Keratinocyte (primary cell): ENCODE measurements at regions not wholly inside any gene's neighbourhood (a gene's known extent, or its start where the extent isn't known, plus 50 kb on each side); places are given as distances from the start of the nearest gene placed in this dataset.

Source experiments
- DNase-seq: peaks from one replicate; pipeline ENCODE4 v3.0.0-alpha.2; 2011; ENCODE audit warnings: low read depth, missing footprints, low spot score
- FAIRE-seq: peaks from 2 replicates; lab custom pipeline; 2011; peaks lifted over from hg19 to GRCh38; lab: Jason Lieb, UNC
- H2AFZ ChIP-seq: 2 replicates; pipeline ENCODE4 v1.6.0; 2012; ENCODE audit warnings: low read length, control low read depth, inconsistent platforms; ENCODE audit not compliant: control insufficient read depth
- H3K27ac ChIP-seq: 2 replicates; pipeline ENCODE4 v1.5.1; 2011; ENCODE audit warnings: low read length; ENCODE audit not compliant: control insufficient read depth, insufficient read depth
- H3K27me3 ChIP-seq: 3 replicates; pipeline ENCODE4 v1.6.0; 2011; ENCODE audit warnings: low read length; ENCODE audit not compliant: control insufficient read depth, insufficient read depth; ENCODE audit errors: extremely low read depth
- H3K36me3 ChIP-seq, 2 experiments: 2 replicates in 1 of 2; 3 replicates in 1 of 2; pipeline ENCODE4 v1.5.1; 2011; ENCODE audit warnings: low read length in 2 of 2, mild to moderate bottlenecking in 1 of 2; ENCODE audit not compliant: control insufficient read depth in 2 of 2, insufficient read depth in 2 of 2; ENCODE audit errors: extremely low read depth in 1 of 2
- H3K4me1 ChIP-seq: 3 replicates; pipeline ENCODE4 v1.5.1; 2011; ENCODE audit warnings: low read length; ENCODE audit not compliant: control insufficient read depth, insufficient read depth; ENCODE audit errors: extremely low read depth
- H3K4me2 ChIP-seq: 3 replicates; pipeline ENCODE4 v1.6.0; 2011; ENCODE audit warnings: low read depth, low read length; ENCODE audit not compliant: control insufficient read depth, insufficient read depth; ENCODE audit errors: extremely low read depth
- H3K4me3 ChIP-seq, 3 experiments: fragments of 200-600 bp in 1 of 3; sonication (generic) in 1 of 3; 2 replicates in 2 of 3; 3 replicates in 1 of 3; pipeline ENCODE4 v1.5.1; 2011 to 2016; ENCODE audit warnings: low read length in 3 of 3, mild to moderate bottlenecking in 3 of 3, control low read depth in 2 of 3, inconsistent platforms in 1 of 3, low read depth in 1 of 3, mixed read lengths in 1 of 3, mixed run types in 1 of 3, moderate library complexity in 1 of 3; ENCODE audit not compliant: control insufficient read depth in 2 of 3, insufficient read depth in 2 of 3; ENCODE audit errors: extremely low read depth in 1 of 3
- H3K79me2 ChIP-seq: 2 replicates; pipeline ENCODE4 v1.6.0; 2012; ENCODE audit warnings: low read length; ENCODE audit not compliant: control insufficient read depth, insufficient read depth
- H3K9ac ChIP-seq: 3 replicates; pipeline ENCODE4 v1.6.0; 2011; ENCODE audit warnings: low read length; ENCODE audit not compliant: control insufficient read depth, insufficient read depth; ENCODE audit errors: extremely low read depth
- H3K9me1 ChIP-seq: 3 replicates; pipeline ENCODE4 v1.6.0; 2011; ENCODE audit warnings: low read length; ENCODE audit not compliant: control insufficient read depth, insufficient read depth; ENCODE audit errors: extremely low read depth
- H3K9me3 ChIP-seq: 2 replicates; pipeline ENCODE4 v1.5.1; 2012; ENCODE audit warnings: low read depth, low read length; ENCODE audit not compliant: control insufficient read depth
- H4K20me1 ChIP-seq: 3 replicates; pipeline ENCODE4 v1.6.0; 2011; ENCODE audit warnings: low read length; ENCODE audit not compliant: control insufficient read depth, insufficient read depth; ENCODE audit errors: extremely low read depth
- EZH2 ChIP-seq: IDR thresholded peaks from one replicate; pipeline ENCODE4 v1.6.1; 2012; ENCODE audit warnings: inconsistent platforms, mild to moderate bottlenecking, low read length, moderate library complexity
- dilution Hi-C: fragments of 300-500 bp; cut with MboI; formaldehyde crosslinking; loops from one replicate; pipeline ENCODE4 v1.7.0; 2020; ENCODE audit warnings: low sequenced_read_pairs; ENCODE audit not compliant: extremely low pct_ligation_motif_present
- TF ChIP-seq, protein P1 (sequence below), 3 experiments: IDR thresholded peaks in 1 of 3; conservative IDR thresholded peaks in 1 of 3; optimal IDR thresholded peaks in 1 of 3; 2 replicates in 2 of 3; 3 replicates in 1 of 3; pipeline versions ENCODE3 to v1.5.1; 2011; ENCODE audit warnings: low read length in 3 of 3, mild to moderate bottlenecking in 3 of 3, moderate library complexity in 2 of 3, control low read depth in 1 of 3, inconsistent platforms in 1 of 3; ENCODE audit not compliant: insufficient read depth in 2 of 3; ENCODE audit errors: extremely low read depth in 1 of 3

DNA sequence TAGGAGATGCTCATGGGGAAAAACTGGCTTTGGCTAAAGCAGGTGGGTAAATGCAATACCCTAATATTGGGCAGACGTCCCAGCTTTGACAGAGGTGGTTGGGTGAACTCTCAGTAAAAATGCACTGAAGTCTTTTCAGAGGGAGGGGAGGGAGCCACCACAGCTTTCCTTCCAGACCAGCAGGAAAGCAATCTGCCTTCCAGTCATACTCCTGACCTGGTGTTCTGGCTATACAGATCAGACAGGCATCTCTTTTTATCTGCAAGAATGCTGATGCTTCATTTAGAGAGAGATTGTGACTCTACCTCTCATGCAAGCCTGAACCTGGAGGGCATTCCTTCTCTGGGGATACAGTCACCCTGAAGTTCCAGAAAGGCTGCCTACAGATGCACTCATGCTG is 52.6 kb upstream of the ICA1 start:
- H3K4me2 ChIP-seq, result no peak overlapping the region
- no peaks in the 10 kb centered on the region for H4K20me1 ChIP-seq
- DNase-seq, result no peak
- no peak overlapping the region for H3K27ac ChIP-seq
- FAIRE-seq, result no peak
- H3K9me3 ChIP-seq, result no peaks in the 10 kb centered on the region
- H3K4me3 ChIP-seq, result no peak overlapping the region
- no peaks in the 10 kb centered on the region for H3K79me2 ChIP-seq
- dilution Hi-C loops, result no loop called here
- no peaks in the 10 kb centered on the region for H3K4me1 ChIP-seq
- H3K27me3 ChIP-seq, result no peaks in the 10 kb centered on the region
- H3K36me3 ChIP-seq, result no peaks in the 10 kb centered on the region
- TF ChIP-seq, protein P1, sequence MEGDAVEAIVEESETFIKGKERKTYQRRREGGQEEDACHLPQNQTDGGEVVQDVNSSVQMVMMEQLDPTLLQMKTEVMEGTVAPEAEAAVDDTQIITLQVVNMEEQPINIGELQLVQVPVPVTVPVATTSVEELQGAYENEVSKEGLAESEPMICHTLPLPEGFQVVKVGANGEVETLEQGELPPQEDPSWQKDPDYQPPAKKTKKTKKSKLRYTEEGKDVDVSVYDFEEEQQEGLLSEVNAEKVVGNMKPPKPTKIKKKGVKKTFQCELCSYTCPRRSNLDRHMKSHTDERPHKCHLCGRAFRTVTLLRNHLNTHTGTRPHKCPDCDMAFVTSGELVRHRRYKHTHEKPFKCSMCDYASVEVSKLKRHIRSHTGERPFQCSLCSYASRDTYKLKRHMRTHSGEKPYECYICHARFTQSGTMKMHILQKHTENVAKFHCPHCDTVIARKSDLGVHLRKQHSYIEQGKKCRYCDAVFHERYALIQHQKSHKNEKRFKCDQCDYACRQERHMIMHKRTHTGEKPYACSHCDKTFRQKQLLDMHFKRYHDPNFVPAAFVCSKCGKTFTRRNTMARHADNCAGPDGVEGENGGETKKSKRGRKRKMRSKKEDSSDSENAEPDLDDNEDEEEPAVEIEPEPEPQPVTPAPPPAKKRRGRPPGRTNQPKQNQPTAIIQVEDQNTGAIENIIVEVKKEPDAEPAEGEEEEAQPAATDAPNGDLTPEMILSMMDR (optimal IDR thresholded peaks at IDR 0.05 in 1 of 3, IDR thresholded peaks at IDR 0.05 in 1 of 3, conservative IDR thresholded peaks at IDR 0.05 in 1 of 3; ENCODE audit: extremely low read depth in 1 of 3, insufficient read depth in 2 of 3, low read length in 3 of 3), result no peak
- no peak for TF ChIP-seq EZH2
- H3K9ac ChIP-seq, result no peak overlapping the region
- H2AFZ ChIP-seq, result no peak overlapping the region
- H3K9me1 ChIP-seq, result no peaks in the 10 kb centered on the region

DNA sequence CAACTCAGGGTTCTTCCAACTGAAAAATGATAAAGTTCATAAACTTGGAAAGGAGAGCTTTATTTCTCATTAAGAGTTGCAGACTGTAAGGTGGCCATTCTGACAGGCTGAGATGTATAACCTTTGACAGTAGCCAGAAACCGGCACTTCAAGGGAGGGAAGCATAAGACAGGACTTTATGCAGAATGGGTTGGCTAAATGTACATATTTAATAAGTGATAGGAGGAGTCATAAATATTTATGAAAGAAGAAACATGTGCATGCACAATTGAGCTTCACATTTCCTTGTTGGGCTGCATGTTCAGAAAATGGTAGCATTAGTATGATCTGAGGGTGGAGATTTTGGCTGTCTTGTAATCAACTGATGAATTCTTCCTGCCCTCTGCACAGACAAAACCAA is 57.1 kb upstream of the ICA1 start:
- Histone ChIP-seq H3K9me1 (no peaks in the 10 kb centered on the region), H3K4me2 (no peak overlapping the region), H3K79me2 (no peaks in the 10 kb centered on the region), H3K36me3 (no peaks in the 10 kb centered on the region), H4K20me1 (no peaks in the 10 kb centered on the region), H3K9me3 (no peaks in the 10 kb centered on the region), H3K27me3 (no peaks in the 10 kb centered on the region), H3K9ac (no peak overlapping the region), H3K4me3 (no peak overlapping the region), H3K4me1 (no peaks in the 10 kb centered on the region), H2AFZ (no peak overlapping the region), H3K27ac (no peak overlapping the region)
- TF ChIP-seq EZH2, result no peak
- TF ChIP-seq, protein P1 (optimal IDR thresholded peaks at IDR 0.05 in 1 of 3, IDR thresholded peaks at IDR 0.05 in 1 of 3, conservative IDR thresholded peaks at IDR 0.05 in 1 of 3; ENCODE audit: extremely low read depth in 1 of 3, insufficient read depth in 2 of 3, low read length in 3 of 3), result no peak
- DNase-seq (no peak), FAIRE-seq (no peak)
- dilution Hi-C loops, result no loop called here
